ENCODE measurements at regions not wholly inside any gene's neighbourhood (a gene's known extent, or its start where the extent isn't known, plus 50 kb on each side); places are given as distances from the start of the nearest gene placed in this dataset.

DNA sequence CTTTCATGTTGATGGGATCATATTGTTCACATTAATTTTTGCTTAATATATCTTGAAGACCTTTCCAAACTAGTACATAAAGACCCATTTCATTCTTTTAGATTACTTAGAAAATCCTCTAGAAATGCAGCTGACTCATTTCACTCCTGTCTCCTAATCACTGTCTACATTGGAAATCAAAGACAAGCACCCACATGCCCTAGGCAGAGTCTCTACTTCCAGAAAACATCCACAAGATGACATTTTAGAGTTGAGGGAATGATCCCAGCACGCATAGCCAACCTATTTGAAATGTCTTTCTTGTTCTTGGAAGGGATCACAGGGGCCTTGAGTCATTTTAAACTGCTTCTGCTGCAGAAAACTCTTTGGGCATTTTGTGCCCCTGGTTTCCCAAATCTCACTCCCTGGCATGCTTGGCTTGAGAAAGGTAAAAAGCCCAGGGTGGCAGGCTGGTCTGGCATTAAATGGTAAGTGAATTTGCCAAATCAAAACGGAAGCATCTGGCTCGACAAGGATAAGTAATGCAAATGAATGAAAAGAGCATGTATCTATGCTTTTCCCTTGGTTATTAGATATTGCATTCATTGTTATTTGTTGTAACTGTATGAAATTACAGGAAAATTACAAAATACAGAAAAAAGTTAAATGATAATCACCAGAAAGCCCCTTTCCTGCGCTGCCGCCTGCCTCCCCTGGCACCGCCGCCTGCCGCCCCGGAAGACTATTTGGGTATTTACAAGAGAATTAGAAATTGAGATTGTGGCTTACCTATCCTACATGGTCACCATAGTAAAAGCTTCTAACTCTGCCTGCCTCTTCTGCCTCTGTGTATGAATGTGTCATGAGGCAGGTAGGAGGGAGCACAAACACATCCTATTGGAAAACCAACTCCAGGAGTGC lies 225.3 kb downstream of the PTEN start:
- no peak for TF ChIP-seq CTCF (conservative IDR thresholded peaks at IDR 0.05; ENCODE audit: low read depth, low read length)
- TF ChIP-seq EZH2 (IDR thresholded peaks at IDR 0.05; ENCODE audit: borderline replicate concordance, low read depth, low read length, poor library complexity, severe bottlenecking), result no peak

Measured in A673 (cell line).